ENCODE measurements at regions not wholly inside any gene's neighbourhood (a gene's known extent, or its start where the extent isn't known, plus 50 kb on each side); places are given as distances from the start of the nearest gene placed in this dataset.

DNA sequence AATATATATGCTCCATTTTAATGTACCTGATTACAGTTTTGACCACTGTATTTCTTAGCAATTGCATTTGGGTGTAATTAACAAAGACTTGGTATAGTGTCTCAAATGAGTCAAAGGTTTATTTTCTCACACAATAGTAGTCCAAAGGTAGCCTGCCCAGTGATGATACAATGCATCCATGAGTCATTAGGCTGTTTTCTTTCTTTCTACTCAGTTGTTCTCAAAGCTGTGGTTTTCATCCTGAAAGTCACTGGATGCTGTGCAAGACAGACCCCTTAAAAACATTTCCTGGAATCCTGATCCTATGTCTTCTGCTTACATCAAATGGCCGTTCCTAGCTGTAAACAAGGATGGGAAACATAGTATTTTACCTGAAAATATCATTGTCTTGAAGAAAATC, 651.2 kb upstream of the MIR17HG start:
- no peak overlapping the region for H3K27ac ChIP-seq (ENCODE audit: low read length)
- no peak overlapping the region for H3K4me2 ChIP-seq (ENCODE audit: low read length)
- H3K79me2 ChIP-seq (ENCODE audit: low read length), result no peaks in the 10 kb centered on the region
- no peaks in the 10 kb centered on the region for H4K20me1 ChIP-seq (ENCODE audit: insufficient read depth, low read length)
- TF ChIP-seq, protein P1, sequence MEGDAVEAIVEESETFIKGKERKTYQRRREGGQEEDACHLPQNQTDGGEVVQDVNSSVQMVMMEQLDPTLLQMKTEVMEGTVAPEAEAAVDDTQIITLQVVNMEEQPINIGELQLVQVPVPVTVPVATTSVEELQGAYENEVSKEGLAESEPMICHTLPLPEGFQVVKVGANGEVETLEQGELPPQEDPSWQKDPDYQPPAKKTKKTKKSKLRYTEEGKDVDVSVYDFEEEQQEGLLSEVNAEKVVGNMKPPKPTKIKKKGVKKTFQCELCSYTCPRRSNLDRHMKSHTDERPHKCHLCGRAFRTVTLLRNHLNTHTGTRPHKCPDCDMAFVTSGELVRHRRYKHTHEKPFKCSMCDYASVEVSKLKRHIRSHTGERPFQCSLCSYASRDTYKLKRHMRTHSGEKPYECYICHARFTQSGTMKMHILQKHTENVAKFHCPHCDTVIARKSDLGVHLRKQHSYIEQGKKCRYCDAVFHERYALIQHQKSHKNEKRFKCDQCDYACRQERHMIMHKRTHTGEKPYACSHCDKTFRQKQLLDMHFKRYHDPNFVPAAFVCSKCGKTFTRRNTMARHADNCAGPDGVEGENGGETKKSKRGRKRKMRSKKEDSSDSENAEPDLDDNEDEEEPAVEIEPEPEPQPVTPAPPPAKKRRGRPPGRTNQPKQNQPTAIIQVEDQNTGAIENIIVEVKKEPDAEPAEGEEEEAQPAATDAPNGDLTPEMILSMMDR (IDR thresholded peaks at IDR 0.05; ENCODE audit: low read depth, low read length), result no peak
- no peak for TF ChIP-seq EZH2phosphoT487 (IDR thresholded peaks at IDR 0.05; ENCODE audit: low read depth)
- 0 out of 2 replicates have a peak overlapping the region, but pooled peaks have one; percentile 10 for H2AFZ ChIP-seq (ENCODE audit: low read depth, low read length)
- H3K4me1 ChIP-seq (ENCODE audit: low read length), result no peaks in the 10 kb centered on the region
- no peaks in the 10 kb centered on the region for H3K27me3 ChIP-seq (ENCODE audit: low read depth, low read length)
- no peak overlapping the region for H3K4me3 ChIP-seq (ENCODE audit: low read length)
- H3K9ac ChIP-seq (ENCODE audit: low read length), result no peak overlapping the region
- H3K36me3 ChIP-seq (replicated peaks; ENCODE audit: low read depth, low read length), result no peaks in the 10 kb centered on the region
- H3K9me3 ChIP-seq (ENCODE audit: insufficient read depth, low read length), result no peaks in the 10 kb centered on the region

DNA sequence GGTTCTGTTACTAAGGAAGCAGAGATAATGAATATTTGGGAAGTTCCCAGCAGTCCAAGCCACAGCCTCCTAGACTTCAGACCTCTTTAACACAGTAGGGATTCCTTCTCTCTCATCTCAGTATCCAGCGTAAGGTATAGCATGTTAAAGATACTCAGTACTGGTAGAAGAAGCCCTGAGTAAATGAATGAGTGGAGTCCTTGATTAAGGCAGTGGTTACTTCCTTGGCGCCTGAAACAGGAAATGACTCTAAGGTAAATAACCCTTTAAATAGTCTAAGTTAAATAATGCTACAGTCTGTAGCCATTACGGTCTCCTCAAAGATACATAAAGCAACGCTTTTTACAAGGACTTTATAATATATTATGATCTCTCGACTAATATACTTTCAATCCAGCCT, 650.8 kb upstream of the MIR17HG start:
- Histone ChIP-seq H4K20me1 (ENCODE audit: insufficient read depth, low read length) (no peaks in the 10 kb centered on the region), H3K4me3 (ENCODE audit: low read length) (no peak overlapping the region), H3K27ac (ENCODE audit: low read length) (no peak overlapping the region), H3K4me1 (ENCODE audit: low read length) (no peaks in the 10 kb centered on the region), H3K4me2 (ENCODE audit: low read length) (no peak overlapping the region), H3K9me3 (ENCODE audit: insufficient read depth, low read length) (no peaks in the 10 kb centered on the region), H3K36me3 (replicated peaks; ENCODE audit: low read depth, low read length) (no peaks in the 10 kb centered on the region), H2AFZ (ENCODE audit: low read depth, low read length) (0 out of 2 replicates have a peak overlapping the region, but pooled peaks have one; percentile 10), H3K9ac (ENCODE audit: low read length) (no peak overlapping the region), H3K79me2 (ENCODE audit: low read length) (no peaks in the 10 kb centered on the region), H3K27me3 (ENCODE audit: low read depth, low read length) (no peaks in the 10 kb centered on the region)
- TF ChIP-seq EZH2phosphoT487 (IDR thresholded peaks at IDR 0.05; ENCODE audit: low read depth), result no peak
- TF ChIP-seq, protein P1 (IDR thresholded peaks at IDR 0.05; ENCODE audit: low read depth, low read length), result no peak

GRCh38 chr13:90700340-90700739, 647.1 kb upstream of the MIR17HG start:
- Histone ChIP-seq H3K4me2 (ENCODE audit: low read length) (no peak overlapping the region), H3K79me2 (ENCODE audit: low read length) (no peaks in the 10 kb centered on the region), H2AFZ (ENCODE audit: low read depth, low read length) (no peak overlapping the region), H3K4me3 (ENCODE audit: low read length) (no peak overlapping the region), H3K27ac (ENCODE audit: low read length) (no peak overlapping the region), H4K20me1 (ENCODE audit: insufficient read depth, low read length) (no peaks in the 10 kb centered on the region), H3K4me1 (ENCODE audit: low read length) (no peaks in the 10 kb centered on the region), H3K27me3 (ENCODE audit: low read depth, low read length) (no peaks in the 10 kb centered on the region), H3K9me3 (ENCODE audit: insufficient read depth, low read length) (no peaks in the 10 kb centered on the region; the same call in 1 of the 2 replicates), H3K36me3 (replicated peaks; ENCODE audit: low read depth, low read length) (no peaks in the 10 kb centered on the region), H3K9ac (ENCODE audit: low read length) (no peak overlapping the region)
- TF ChIP-seq, protein P1 (IDR thresholded peaks at IDR 0.05; ENCODE audit: low read depth, low read length), result no peak
- no peak for TF ChIP-seq EZH2phosphoT487 (IDR thresholded peaks at IDR 0.05; ENCODE audit: low read depth)

DNA sequence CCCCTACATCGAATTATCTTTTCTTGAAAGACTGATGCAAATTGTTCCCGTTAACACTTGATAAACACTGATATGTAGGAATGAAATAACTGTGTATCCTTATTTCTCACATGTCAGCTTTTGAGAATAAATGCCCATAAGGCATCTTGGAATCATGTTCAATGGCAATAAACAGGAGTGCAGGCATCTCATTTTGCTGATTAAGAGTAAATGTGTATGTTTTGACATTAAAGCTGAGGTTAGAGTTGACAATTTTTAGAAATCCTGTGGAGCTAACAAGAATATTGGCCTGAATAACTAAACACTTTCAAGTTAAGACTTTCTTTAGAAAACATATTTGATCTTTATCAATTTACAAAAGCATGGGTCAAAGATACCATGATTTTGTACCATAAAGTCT, 646.2 kb upstream of the MIR17HG start:
- no peaks in the 10 kb centered on the region for H3K36me3 ChIP-seq (replicated peaks; ENCODE audit: low read depth, low read length)
- no peak for TF ChIP-seq EZH2phosphoT487 (IDR thresholded peaks at IDR 0.05; ENCODE audit: low read depth)
- TF ChIP-seq, protein P1 (IDR thresholded peaks at IDR 0.05; ENCODE audit: low read depth, low read length), result no peak
- H2AFZ ChIP-seq (ENCODE audit: low read depth, low read length), result no peak overlapping the region
- no peak overlapping the region for H3K4me2 ChIP-seq (ENCODE audit: low read length)
- H3K27ac ChIP-seq (ENCODE audit: low read length), result no peak overlapping the region
- no peaks in the 10 kb centered on the region for H3K27me3 ChIP-seq (ENCODE audit: low read depth, low read length)
- no peak overlapping the region for H3K4me3 ChIP-seq (ENCODE audit: low read length)
- H3K9ac ChIP-seq (ENCODE audit: low read length), result no peak overlapping the region
- H4K20me1 ChIP-seq (ENCODE audit: insufficient read depth, low read length), result no peaks in the 10 kb centered on the region
- H3K9me3 ChIP-seq (ENCODE audit: insufficient read depth, low read length), result no peaks in the 10 kb centered on the region; the same call in 1 of the 2 replicates
- no peaks in the 10 kb centered on the region for H3K79me2 ChIP-seq (ENCODE audit: low read length)
- H3K4me1 ChIP-seq (ENCODE audit: low read length), result no peaks in the 10 kb centered on the region

Data from OCI-LY3 (cell line).